22Rv1 (cell line): ENCODE measurements at regions not wholly inside any gene's neighbourhood (a gene's known extent, or its start where the extent isn't known, plus 50 kb on each side); places are given as distances from the start of the nearest gene placed in this dataset.
"Not testable (repeated sequence)": the region's sequence is repeated elsewhere in the genome, so short reads cannot be mapped to it uniquely, and the experiment has no call there.

Experiments
- H3K27ac ChIP-seq: fragments of 450-650 bp; 2 replicates; pipeline ENCODE4 v1.5.1; 2017
- ZFX ChIP-seq: fragments of 450-650 bp; IDR thresholded peaks from 2 replicates; pipeline ENCODE4 v1.6.1; 2017; ENCODE audit warnings: antibody characterized with exemption, borderline replicate concordance
- TF ChIP-seq, protein P1 (sequence below): fragments of 450-650 bp; IDR thresholded peaks from 2 replicates; pipeline ENCODE4 v1.5.1; 2017; ENCODE audit warnings: mild to moderate bottlenecking

GRCh38 chr7:124124201-124124600 is 91.3 kb upstream of the TMEM229A start:
- H3K27ac ChIP-seq = no peak overlapping the region
- TF ChIP-seq, protein P1, sequence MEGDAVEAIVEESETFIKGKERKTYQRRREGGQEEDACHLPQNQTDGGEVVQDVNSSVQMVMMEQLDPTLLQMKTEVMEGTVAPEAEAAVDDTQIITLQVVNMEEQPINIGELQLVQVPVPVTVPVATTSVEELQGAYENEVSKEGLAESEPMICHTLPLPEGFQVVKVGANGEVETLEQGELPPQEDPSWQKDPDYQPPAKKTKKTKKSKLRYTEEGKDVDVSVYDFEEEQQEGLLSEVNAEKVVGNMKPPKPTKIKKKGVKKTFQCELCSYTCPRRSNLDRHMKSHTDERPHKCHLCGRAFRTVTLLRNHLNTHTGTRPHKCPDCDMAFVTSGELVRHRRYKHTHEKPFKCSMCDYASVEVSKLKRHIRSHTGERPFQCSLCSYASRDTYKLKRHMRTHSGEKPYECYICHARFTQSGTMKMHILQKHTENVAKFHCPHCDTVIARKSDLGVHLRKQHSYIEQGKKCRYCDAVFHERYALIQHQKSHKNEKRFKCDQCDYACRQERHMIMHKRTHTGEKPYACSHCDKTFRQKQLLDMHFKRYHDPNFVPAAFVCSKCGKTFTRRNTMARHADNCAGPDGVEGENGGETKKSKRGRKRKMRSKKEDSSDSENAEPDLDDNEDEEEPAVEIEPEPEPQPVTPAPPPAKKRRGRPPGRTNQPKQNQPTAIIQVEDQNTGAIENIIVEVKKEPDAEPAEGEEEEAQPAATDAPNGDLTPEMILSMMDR = no peak

GRCh38 chr7:124120911-124121310 is 88.0 kb upstream of the TMEM229A start:
- no peak overlapping the region for H3K27ac ChIP-seq
- TF ChIP-seq, protein P1 = no peak
- TF ChIP-seq ZFX = no peak

DNA sequence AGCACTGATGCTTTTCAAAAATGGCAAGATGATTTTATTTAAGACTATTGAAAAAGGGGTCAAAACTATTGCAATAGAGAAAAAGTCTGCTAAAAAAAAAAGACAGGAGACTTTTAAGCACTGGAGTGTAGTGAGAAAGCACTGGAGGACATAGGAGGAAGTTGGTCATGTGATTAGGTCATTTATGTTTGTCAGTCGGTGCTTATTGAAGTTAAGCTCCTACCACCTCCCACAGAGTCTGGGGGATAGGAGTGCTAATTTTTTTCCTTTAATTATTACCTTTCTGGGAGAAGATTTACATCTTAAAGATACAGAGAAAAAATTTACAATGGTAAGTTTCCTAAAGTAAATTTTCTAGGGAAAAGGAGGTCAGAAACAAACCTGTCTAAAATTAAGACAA is 80.2 kb upstream of the TMEM229A start:
- TF ChIP-seq, protein P1 = no peak
- TF ChIP-seq ZFX = no peak
- no peak overlapping the region for H3K27ac ChIP-seq

GRCh38 chr7:124106575-124106974 is 73.7 kb upstream of the TMEM229A start:
- H3K27ac ChIP-seq = no peak overlapping the region
- no peak for TF ChIP-seq ZFX
- TF ChIP-seq, protein P1 = no peak; the same call in 1 of the 2 replicates

DNA sequence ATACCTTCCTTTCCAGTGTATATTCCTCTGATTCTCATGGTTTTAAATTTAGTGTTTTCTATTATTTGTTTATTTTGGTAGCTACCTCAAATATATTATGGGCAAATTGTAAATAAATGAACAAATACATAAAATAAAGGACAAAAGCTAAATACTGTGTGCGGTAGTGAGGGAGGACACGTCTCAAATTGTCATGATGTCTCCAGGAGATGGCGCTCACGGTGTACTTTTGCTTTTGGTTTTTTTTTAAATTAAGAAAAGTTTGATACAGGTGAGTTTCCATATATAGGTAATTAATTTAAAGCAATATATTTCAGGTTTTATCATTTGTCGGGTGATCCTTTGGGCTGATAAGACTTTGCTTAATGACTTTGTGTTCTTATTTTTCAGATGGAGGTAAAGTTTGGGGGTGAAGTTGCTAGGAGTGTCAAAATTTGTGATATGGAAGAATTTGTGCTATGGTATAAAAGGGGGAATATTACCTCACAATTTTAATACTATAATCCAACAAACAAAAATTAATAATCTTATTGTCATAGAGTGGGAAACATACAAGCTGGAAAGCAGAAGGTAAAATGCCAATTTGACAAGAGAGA is 68.4 kb upstream of the TMEM229A start:
- TF ChIP-seq, protein P1 = peak; percentile 83
- no peak for TF ChIP-seq ZFX
- H3K27ac ChIP-seq = no peak overlapping the region

DNA sequence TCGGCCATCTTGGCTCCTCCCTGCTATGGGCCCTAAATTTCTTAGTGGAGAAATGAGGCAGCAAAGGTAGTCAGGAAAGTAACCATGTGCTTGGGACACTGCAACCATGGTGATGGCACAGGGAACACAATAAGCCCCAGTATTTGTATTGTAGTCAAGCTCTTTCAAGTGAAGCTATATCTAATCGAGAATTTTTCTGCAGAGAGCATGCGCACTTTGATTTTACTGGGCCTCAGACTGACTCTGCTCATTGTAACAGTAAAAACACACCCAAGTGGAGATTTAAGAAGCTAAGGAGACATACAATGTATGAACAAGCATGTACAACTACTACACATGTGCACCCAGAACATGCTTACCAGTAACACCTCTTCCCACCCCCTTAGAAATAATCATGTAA is 67.3 kb upstream of the TMEM229A start:
- TF ChIP-seq, protein P1 = no peak
- no peak for TF ChIP-seq ZFX
- H3K27ac ChIP-seq = no peak overlapping the region

- not testable (repeated sequence) for H3K27ac ChIP-seq
Measured at GRCh38 chr7:124099585-124099984, 66.7 kb upstream of the TMEM229A start.

GRCh38 chr7:124089621-124090020 is 56.8 kb upstream of the TMEM229A start:
- no peak overlapping the region for H3K27ac ChIP-seq
- TF ChIP-seq ZFX = no peak
- TF ChIP-seq, protein P1 = no peak
